Right lobe of liver (tissue), 6 donors: ENCODE measurements at regions not wholly inside any gene's neighbourhood (a gene's known extent, or its start where the extent isn't known, plus 50 kb on each side); places are given as distances from the start of the nearest gene placed in this dataset.

Experiments used
- ATAC-seq, 4 donors: fragments of 200-7000 bp; cut with Tn5 transposase; one replicate each; pipeline ENCODE4 v1.9.1; 2020; ENCODE audit warnings: mild to moderate bottlenecking in 4 of 4, moderate library complexity in 4 of 4
- DNase-seq, 3 donors: peaks; one replicate each; pipeline ENCODE4 v3.0.0-alpha.2; 2020
- H3K27ac ChIP-seq, 3 donors: fragments of 200-600 bp; one replicate each; pipeline ENCODE4 v1.8.0; 2022
- H3K27me3 ChIP-seq, 2 donors: fragments of 200-600 bp; one replicate each; pipeline ENCODE4 v1.8.0; 2022
- H3K36me3 ChIP-seq, 4 donors: fragments of 200-600 bp; sonication (generic) in 1 of 4; one replicate each; pipeline versions ENCODE4 v1.5.1 to v1.8.0; 2017 to 2022; ENCODE audit warnings: control low read depth in 1 of 4
- H3K4me1 ChIP-seq, 4 donors: fragments of 200-600 bp; sonication (generic) in 1 of 4; one replicate each; pipeline versions ENCODE4 v1.5.1 to v1.8.0; 2017 to 2022; ENCODE audit warnings: control low read depth in 1 of 4
- H3K4me3 ChIP-seq, 3 donors: fragments of 200-600 bp; one replicate each; pipeline ENCODE4 v1.8.0; 2022
- H3K9me3 ChIP-seq, 4 donors: fragments of 200-600 bp; sonication (generic) in 1 of 4; one replicate each; pipeline versions ENCODE4 v1.5.1 to v1.8.0; 2017 to 2022; ENCODE audit warnings: control low read depth in 1 of 4
- POLR2A ChIP-seq: fragments of 450-650 bp; IDR thresholded peaks from one replicate; pipeline ENCODE4 v1.6.1; 2017; ENCODE audit warnings: antibody characterized with exemption, mild to moderate bottlenecking
- WGBS: methylation state at CpG from one replicate; pipeline ENCODE4 v1.1.6; 2018; ENCODE audit warnings: low coverage, low lambda C conversion rate; ENCODE audit not compliant: insufficient coverage; ENCODE audit errors: missing lambda C conversion rate; 5-methylcytosine and 5-hydroxymethylcytosine counted together
- intact Hi-C, 2 donors: fragments of 100-400 bp; cut with DNase I; formaldehyde crosslinking; loops; one replicate each; pipeline versions ENCODE4 v1.11.2 to v1.14.1; 2022
- TF ChIP-seq, protein P1 (sequence below), 4 donors: fragments of 200-600 bp in 3 of 4; fragments of 450-650 bp in 1 of 4; IDR thresholded peaks; one replicate each; pipeline versions ENCODE4 v1.5.1 to v1.8.0; 2016 to 2022; ENCODE audit warnings: antibody characterized with exemption in 4 of 4, mild to moderate bottlenecking in 2 of 4
- donor health status: DM: no; HTN: yes; CAD: no.
- donor health status: DM: no; HTN: no; CAD: no.
- donor health status: DM: no; HTN: no; CAD: no.
- donor health status: DM: no; HTN: yes; CAD: no.
- donor health status: DM: no; HTN: yes; CAD: no.

DNA sequence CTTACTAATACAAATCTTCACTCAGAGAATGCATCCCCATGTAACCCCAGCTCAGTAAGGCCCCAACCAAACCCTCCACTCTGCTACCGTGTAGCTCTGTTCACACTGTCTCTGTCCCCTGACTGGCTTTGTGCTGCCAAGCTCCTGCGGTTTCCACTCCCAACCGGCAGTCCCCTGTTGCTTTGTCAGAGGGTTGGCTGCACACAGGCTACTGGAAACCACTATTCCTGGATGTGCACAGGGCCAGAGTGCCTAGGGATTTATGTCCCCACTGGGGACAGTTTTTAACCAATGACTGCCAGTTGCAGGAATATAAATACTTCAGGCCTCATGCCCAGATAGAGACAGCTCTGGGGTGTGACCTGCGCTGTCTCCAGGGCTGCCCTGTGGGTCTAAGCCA lies 157.1 kb upstream of the C16orf82 start:
- no peak overlapping the region for H3K4me3 ChIP-seq
- 52% methylated on average over 4 of the region's 4 CpGs for WGBS
- no peaks in the 10 kb centered on the region for H3K36me3 ChIP-seq
- no peaks in the 10 kb centered on the region for H3K4me1 ChIP-seq
- H3K9me3 ChIP-seq = no peaks in the 10 kb centered on the region
- no peak for TF ChIP-seq POLR2A
- TF ChIP-seq, protein P1, sequence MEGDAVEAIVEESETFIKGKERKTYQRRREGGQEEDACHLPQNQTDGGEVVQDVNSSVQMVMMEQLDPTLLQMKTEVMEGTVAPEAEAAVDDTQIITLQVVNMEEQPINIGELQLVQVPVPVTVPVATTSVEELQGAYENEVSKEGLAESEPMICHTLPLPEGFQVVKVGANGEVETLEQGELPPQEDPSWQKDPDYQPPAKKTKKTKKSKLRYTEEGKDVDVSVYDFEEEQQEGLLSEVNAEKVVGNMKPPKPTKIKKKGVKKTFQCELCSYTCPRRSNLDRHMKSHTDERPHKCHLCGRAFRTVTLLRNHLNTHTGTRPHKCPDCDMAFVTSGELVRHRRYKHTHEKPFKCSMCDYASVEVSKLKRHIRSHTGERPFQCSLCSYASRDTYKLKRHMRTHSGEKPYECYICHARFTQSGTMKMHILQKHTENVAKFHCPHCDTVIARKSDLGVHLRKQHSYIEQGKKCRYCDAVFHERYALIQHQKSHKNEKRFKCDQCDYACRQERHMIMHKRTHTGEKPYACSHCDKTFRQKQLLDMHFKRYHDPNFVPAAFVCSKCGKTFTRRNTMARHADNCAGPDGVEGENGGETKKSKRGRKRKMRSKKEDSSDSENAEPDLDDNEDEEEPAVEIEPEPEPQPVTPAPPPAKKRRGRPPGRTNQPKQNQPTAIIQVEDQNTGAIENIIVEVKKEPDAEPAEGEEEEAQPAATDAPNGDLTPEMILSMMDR (IDR thresholded peaks at IDR 0.05) = no peak
- no peak overlapping the region for H3K27ac ChIP-seq
- no peaks in the 10 kb centered on the region for H3K27me3 ChIP-seq
- DNase-seq (no peak), ATAC-seq (no peak)
- intact Hi-C loops = no loop called here

DNA sequence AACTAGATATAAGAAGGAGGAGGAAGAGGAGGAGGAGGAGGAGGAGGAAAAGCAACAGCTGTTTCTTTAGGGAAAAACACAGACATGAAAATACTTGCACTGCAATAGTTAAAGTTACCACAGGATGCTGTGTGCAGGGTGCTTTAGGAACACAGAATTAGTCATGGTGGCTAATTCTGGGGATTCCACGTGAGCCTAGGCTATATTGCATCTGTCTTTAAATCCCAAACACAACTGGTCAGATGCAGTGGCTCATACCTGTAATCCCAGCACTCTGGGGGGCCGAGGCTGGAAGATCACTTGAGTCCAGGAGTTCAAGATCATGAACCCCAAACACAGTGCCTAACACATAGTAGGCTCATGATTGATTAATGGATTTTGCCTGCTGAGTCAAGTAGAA lies 155.3 kb upstream of the C16orf82 start:
- intact Hi-C loops = no loop called here
- WGBS = no CpG with 5 or more reads among the region's 2 CpGs
- DNase-seq (no peak), ATAC-seq (no peak)
- no peak overlapping the region for H3K27ac ChIP-seq
- H3K4me3 ChIP-seq = no peak overlapping the region
- no peaks in the 10 kb centered on the region for H3K36me3 ChIP-seq
- no peaks in the 10 kb centered on the region for H3K9me3 ChIP-seq
- no peak for TF ChIP-seq POLR2A
- TF ChIP-seq, protein P1 (IDR thresholded peaks at IDR 0.05) = no peak
- no peaks in the 10 kb centered on the region for H3K4me1 ChIP-seq
- no peaks in the 10 kb centered on the region for H3K27me3 ChIP-seq

DNA sequence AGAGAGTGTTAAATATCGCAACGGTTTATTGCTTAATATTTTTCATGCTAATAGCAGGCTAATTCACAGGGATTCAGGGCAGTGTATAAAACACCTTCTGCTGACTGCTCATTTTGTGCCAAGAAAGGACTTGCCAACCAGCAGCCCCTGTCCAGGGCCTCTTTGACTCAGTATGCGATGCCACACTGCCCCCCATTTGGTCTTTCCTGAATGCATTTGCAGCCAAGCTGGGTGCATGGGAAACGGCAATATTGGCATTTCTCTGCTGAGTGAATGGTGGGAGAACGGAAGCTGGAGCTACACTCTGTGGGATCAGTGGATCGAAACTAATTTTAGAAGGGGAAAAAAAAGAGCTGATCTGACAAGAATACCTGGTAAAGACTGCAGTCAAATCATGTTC lies 152.9 kb upstream of the C16orf82 start:
- no peak for ATAC-seq
- Histone ChIP-seq H3K4me3 (no peak overlapping the region), H3K36me3 (no peaks in the 10 kb centered on the region), H3K9me3 (no peaks in the 10 kb centered on the region), H3K4me1 (no peaks in the 10 kb centered on the region), H3K27me3 (no peaks in the 10 kb centered on the region), H3K27ac (no peak overlapping the region)
- intact Hi-C loops = no loop called here
- 45% methylated on average over 4 of the region's 6 CpGs for WGBS
- no peak for DNase-seq
- TF ChIP-seq, protein P1 (IDR thresholded peaks at IDR 0.05) = no peak
- no peak for TF ChIP-seq POLR2A

DNA sequence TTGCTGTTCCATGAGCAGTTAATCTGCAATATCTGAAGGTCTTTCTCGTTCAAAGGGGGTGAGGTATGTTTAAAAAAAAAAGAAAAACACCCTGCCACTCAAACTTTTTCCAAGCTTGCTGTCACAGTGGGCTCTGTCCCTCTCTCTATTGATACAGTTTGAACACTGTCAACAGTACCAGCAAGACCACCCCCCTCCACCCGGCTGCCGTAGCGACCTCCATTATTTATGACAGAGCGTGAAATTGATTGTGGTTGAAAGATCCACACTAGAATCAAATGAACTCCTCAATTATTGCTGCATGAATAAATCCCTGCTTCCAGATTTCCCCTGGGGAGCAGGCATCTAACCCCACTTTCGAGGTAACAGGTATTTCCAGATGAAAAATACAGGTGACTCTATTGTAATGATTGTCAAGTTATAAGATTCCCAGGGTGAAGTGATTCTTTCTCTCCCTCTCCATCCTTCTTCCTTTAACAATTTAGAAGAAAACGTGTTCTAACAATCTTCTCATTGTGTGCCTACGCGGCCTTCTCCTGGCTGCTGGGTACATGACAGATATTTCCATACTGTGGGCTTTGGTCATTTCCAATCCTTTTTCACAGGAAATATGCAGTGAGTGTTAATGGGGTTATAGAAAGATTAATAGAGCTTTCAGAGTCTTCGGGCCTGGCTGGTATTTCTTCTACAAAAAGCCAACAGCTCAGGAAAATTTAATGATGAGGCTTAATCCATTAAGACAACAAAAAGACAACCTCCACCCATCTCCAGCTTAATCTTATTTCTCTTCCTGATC lies 135.7 kb upstream of the C16orf82 start:
- no peak for TF ChIP-seq POLR2A
- TF ChIP-seq, protein P1 (IDR thresholded peaks at IDR 0.05) = no peak
- 57% methylated on average over 9 of the region's 10 CpGs for WGBS
- H3K27ac ChIP-seq = no peak overlapping the region
- no peaks in the 10 kb centered on the region for H3K4me1 ChIP-seq
- DNase-seq = no peak
- ATAC-seq = no peak
- no peaks in the 10 kb centered on the region for H3K9me3 ChIP-seq
- H3K27me3 ChIP-seq = no peaks in the 10 kb centered on the region
- H3K36me3 ChIP-seq = no peaks in the 10 kb centered on the region
- no peak overlapping the region for H3K4me3 ChIP-seq
- intact Hi-C loops = no loop called here
